ENCODE measurements at regions not wholly inside any gene's neighbourhood (a gene's known extent, or its start where the extent isn't known, plus 50 kb on each side); places are given as distances from the start of the nearest gene placed in this dataset.

DNA sequence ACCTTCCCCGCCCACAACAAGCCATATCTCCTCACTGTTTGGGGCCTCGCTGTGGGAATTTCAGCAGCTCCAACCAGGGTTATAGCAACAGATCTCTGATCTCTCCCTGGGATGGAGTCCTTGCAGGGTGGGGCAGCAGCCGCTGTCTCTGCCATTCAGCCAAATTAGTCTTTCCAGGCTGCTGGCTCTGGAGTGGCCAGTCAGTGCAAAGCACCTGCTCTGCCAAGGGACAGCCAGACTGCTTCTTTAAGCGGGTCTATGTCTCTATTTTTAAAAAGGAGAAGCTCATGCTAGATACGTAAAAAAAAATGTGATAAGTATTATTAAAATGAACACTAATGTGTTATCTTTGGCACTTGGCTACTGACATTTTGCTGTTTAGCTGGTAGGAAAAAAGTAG lies 380.2 kb downstream of the CDH10 start:
- TF ChIP-seq CTCF (IDR thresholded peaks at IDR 0.05): no peak
- no peak for TF ChIP-seq POLR2A (IDR thresholded peaks at IDR 0.05)
